HEK293T (cell line): ENCODE measurements at regions not wholly inside any gene's neighbourhood (a gene's known extent, or its start where the extent isn't known, plus 50 kb on each side); places are given as distances from the start of the nearest gene placed in this dataset.
"Not testable (repeated sequence)": the region's sequence is repeated elsewhere in the genome, so short reads cannot be mapped to it uniquely, and the experiment has no call there.

Experiments
- BHLHE40 ChIP-seq: fragments of 450-650 bp; IDR thresholded peaks from 2 replicates; pipeline ENCODE4 v1.6.1; 2016; ENCODE audit warnings: mild to moderate bottlenecking, moderate library complexity, borderline replicate concordance
- FOXA1 ChIP-seq: fragments of 450-650 bp; IDR thresholded peaks from 2 replicates; pipeline ENCODE4 v1.6.1; 2016; ENCODE audit warnings: mild to moderate bottlenecking
- FOXK2 ChIP-seq: fragments of 450-650 bp; IDR thresholded peaks from 2 replicates; pipeline ENCODE4 v1.6.1; 2016; ENCODE audit warnings: mild to moderate bottlenecking
- FOXM1 ChIP-seq: fragments of 450-650 bp; IDR thresholded peaks from 2 replicates; pipeline ENCODE4 v1.6.1; 2017; ENCODE audit warnings: mild to moderate bottlenecking, borderline replicate concordance
- LEF1 ChIP-seq: fragments of 450-650 bp; IDR thresholded peaks from 2 replicates; pipeline ENCODE4 v1.6.1; 2017; ENCODE audit warnings: mild to moderate bottlenecking, borderline replicate concordance
- SUZ12 ChIP-seq: fragments of 450-650 bp; IDR thresholded peaks from 2 replicates; pipeline ENCODE4 v1.6.1; 2016; ENCODE audit warnings: mild to moderate bottlenecking

DNA sequence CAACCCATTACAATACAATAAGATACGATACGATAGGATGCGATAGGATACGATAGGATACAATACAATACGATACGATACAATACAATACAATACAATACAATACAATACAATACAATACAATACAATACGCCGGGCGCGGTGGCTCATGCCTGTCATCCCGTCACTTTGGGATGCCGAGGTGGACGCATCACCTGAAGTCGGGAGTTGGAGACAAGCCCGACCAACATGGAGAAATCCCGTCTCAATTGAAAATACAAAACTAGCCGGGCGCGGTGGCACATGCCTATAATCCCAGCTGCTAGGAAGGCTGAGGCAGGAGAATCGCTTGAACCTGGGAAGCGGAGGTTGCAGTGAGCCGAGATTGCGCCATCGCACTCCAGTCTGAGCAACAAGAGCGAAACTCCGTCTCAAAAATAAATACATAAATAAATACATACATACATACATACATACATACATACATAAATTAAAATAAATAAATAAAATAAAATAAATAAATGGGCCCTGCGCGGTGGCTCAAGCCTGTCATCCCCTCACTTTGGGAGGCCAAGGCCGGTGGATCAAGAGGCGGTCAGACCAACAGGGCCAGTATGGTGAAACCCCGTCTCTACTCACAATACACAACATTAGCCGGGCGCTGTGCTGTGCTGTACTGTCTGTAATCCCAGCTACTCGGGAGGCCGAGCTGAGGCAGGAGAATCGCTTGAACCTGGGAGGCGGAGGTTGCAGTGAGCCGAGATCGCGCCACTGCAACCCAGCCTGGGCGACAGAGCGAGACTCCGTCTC lies 2092.5 kb upstream of the TPTE start:
- not testable (repeated sequence) for TF ChIP-seq BHLHE40, SUZ12, FOXM1, FOXA1, LEF1, FOXK2
